ENCODE measurements at regions not wholly inside any gene's neighbourhood (a gene's known extent, or its start where the extent isn't known, plus 50 kb on each side); places are given as distances from the start of the nearest gene placed in this dataset.

DNA sequence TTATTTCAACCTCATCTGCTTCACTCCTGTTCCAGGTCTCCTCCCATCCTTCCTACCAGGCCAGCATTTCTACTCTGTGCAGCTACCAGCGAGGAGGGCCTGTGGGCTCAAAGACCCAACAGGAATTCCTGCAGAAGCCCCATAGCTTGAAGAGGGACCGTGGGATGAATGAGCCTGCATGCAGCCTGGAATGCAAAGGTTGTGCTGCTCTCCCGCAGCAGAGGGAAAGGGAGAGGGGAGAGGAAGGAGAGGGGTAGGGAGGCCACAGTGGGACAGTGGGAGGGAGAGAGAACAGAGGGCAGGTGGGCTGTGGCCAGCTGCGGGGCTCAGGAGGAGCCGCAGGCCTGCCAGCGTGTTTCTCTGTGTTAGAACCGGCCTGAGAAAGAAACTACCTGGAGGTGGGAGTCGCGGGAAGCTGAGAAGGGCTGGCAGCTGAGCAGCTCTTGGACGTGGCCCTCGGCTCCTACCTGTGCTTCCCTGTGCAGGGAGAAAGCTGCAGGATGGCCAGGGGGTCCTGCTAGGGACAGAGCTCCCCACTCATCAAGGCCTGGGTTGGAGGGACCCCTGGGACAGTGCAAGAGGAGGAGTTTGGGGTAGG is 66.1 kb upstream of the MLN start:
- TF ChIP-seq, protein P1, sequence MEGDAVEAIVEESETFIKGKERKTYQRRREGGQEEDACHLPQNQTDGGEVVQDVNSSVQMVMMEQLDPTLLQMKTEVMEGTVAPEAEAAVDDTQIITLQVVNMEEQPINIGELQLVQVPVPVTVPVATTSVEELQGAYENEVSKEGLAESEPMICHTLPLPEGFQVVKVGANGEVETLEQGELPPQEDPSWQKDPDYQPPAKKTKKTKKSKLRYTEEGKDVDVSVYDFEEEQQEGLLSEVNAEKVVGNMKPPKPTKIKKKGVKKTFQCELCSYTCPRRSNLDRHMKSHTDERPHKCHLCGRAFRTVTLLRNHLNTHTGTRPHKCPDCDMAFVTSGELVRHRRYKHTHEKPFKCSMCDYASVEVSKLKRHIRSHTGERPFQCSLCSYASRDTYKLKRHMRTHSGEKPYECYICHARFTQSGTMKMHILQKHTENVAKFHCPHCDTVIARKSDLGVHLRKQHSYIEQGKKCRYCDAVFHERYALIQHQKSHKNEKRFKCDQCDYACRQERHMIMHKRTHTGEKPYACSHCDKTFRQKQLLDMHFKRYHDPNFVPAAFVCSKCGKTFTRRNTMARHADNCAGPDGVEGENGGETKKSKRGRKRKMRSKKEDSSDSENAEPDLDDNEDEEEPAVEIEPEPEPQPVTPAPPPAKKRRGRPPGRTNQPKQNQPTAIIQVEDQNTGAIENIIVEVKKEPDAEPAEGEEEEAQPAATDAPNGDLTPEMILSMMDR (IDR thresholded peaks at IDR 0.05), result no peak
- no peak for TF ChIP-seq POLR2A (IDR thresholded peaks at IDR 0.05)
